HG03571 (cell line): ENCODE measurements at regions not wholly inside any gene's neighbourhood (a gene's known extent, or its start where the extent isn't known, plus 50 kb on each side); places are given as distances from the start of the nearest gene placed in this dataset.

Experiments
- ATAC-seq: cut with Tn5 transposase; IDR thresholded peaks from one replicate; pipeline ENCODE4 v1.9.1; 2021; ENCODE audit not compliant: unreplicated experiment

GRCh38 chr7:22627136-22627535 lies 99.9 kb upstream of the IL6 start:
- ATAC-seq = no peak

- no peak for ATAC-seq
Measured at GRCh38 chr7:22625251-22625650, 101.7 kb upstream of the IL6 start.

- ATAC-seq = no peak
Measured at GRCh38 chr7:22624781-22625180, 102.2 kb upstream of the IL6 start.

GRCh38 chr7:22622116-22622785 lies 104.7 kb upstream of the IL6 start:
- ATAC-seq = no peak

- no peak for ATAC-seq
Measured at GRCh38 chr7:22618528-22618927, 108.5 kb upstream of the IL6 start.

- ATAC-seq = no peak
Measured at GRCh38 chr7:22617166-22617565, 109.8 kb upstream of the IL6 start.

- no peak for ATAC-seq
Measured at GRCh38 chr7:22613496-22613895, 113.5 kb upstream of the IL6 start.

GRCh38 chr7:22612776-22613175 lies 112.8 kb upstream of the STEAP1B start:
- ATAC-seq = no peak

GRCh38 chr7:22611758-22612079 lies 111.7 kb upstream of the STEAP1B start:
- ATAC-seq = no peak

GRCh38 chr7:22610951-22611757 lies 111.2 kb upstream of the STEAP1B start:
- ATAC-seq = no peak

GRCh38 chr7:22610263-22610662 lies 110.3 kb upstream of the STEAP1B start:
- no peak for ATAC-seq

- no peak for ATAC-seq
Measured at GRCh38 chr7:22607180-22607579, 107.2 kb upstream of the STEAP1B start.

GRCh38 chr7:22604246-22604645 lies 104.3 kb upstream of the STEAP1B start:
- no peak for ATAC-seq

GRCh38 chr7:22601812-22602565 lies 102.0 kb upstream of the STEAP1B start:
- no peak for ATAC-seq

GRCh38 chr7:22601408-22601807 lies 101.4 kb upstream of the STEAP1B start:
- ATAC-seq = no peak

- no peak for ATAC-seq
Measured at GRCh38 chr7:22601003-22601402, 101.0 kb upstream of the STEAP1B start.

- no peak for ATAC-seq
Measured at GRCh38 chr7:22598318-22598920, 98.4 kb upstream of the STEAP1B start.

GRCh38 chr7:22597844-22598243 lies 97.9 kb upstream of the STEAP1B start:
- no peak for ATAC-seq

- no peak for ATAC-seq
Measured at GRCh38 chr7:22596763-22597400, 96.9 kb upstream of the STEAP1B start.

- ATAC-seq = no peak
Measured at GRCh38 chr7:22594020-22594419, 94.0 kb upstream of the STEAP1B start.

GRCh38 chr7:22591271-22591670 lies 91.3 kb upstream of the STEAP1B start:
- no peak for ATAC-seq
